Astrocyte of the spinal cord (primary cell): ENCODE measurements at regions not wholly inside any gene's neighbourhood (a gene's known extent, or its start where the extent isn't known, plus 50 kb on each side); places are given as distances from the start of the nearest gene placed in this dataset.
A peak's percentile ranks its signal among the peaks of the same experiment; 100 is the strongest.

Source experiments
- DNase-seq: peaks from one replicate; pipeline ENCODE4 v3.0.0; 2011; ENCODE audit warnings: low read depth, low spot score
- H3K4me3 ChIP-seq: 2 replicates; pipeline ENCODE4 v1.5.1; 2011; ENCODE audit warnings: low read depth, mild to moderate bottlenecking, low read length, moderate library complexity
- CTCF ChIP-seq: IDR thresholded peaks from 2 replicates; pipeline ENCODE4 v1.5.1; 2012; ENCODE audit warnings: low read depth, mild to moderate bottlenecking, low read length, inconsistent platforms
- in situ Hi-C: cut with HindIII; loops from 2 replicates; pipeline ENCODE4 v1.10.0; 2017; ENCODE audit warnings: low sequenced_read_pairs

- no peak overlapping the region for H3K4me3 ChIP-seq
- no peak for DNase-seq
- in situ Hi-C loops = no loop called here
- peak; percentile 7 for TF ChIP-seq CTCF
Observed at GRCh38 chr6:56310241-56310640, 62.9 kb upstream of the COL21A1 start.

GRCh38 chr6:56299916-56300315 is 52.5 kb upstream of the COL21A1 start:
- in situ Hi-C loops = no loop called here
- DNase-seq = no peak
- H3K4me3 ChIP-seq = no peak overlapping the region
- no peak for TF ChIP-seq CTCF

GRCh38 chr6:56297022-56297989 is 49.9 kb upstream of the COL21A1 start:
- TF ChIP-seq CTCF = no peak
- no peak overlapping the region for H3K4me3 ChIP-seq
- in situ Hi-C loops = no loop called here
- no peak for DNase-seq
